MM.1S (cell line): ENCODE measurements at regions not wholly inside any gene's neighbourhood (a gene's known extent, or its start where the extent isn't known, plus 50 kb on each side); places are given as distances from the start of the nearest gene placed in this dataset.

ENCODE experiments used
- DNase-seq: peaks from one replicate; pipeline ENCODE4 v3.0.0-alpha.2; 2015
- H2AFZ ChIP-seq: fragments of 300-600 bp; sonication (generic); 2 replicates; pipeline ENCODE4 v1.6.0; 2016; ENCODE audit warnings: antibody characterized with exemption, low read length
- H3F3A ChIP-seq: fragments of 300-600 bp; sonication (generic); 2 replicates; pipeline ENCODE4 v1.6.1; 2016; ENCODE audit warnings: mild to moderate bottlenecking, antibody characterized with exemption, low read length, moderate library complexity, mixed read lengths; ENCODE audit not compliant: insufficient read depth
- H3K27ac ChIP-seq: fragments of 300-600 bp; sonication (generic); 2 replicates; pipeline ENCODE4 v1.5.1; 2016; ENCODE audit warnings: mild to moderate bottlenecking, low read length
- H3K27me3 ChIP-seq: fragments of 300-600 bp; sonication (generic); replicated peaks from 2 replicates; pipeline ENCODE4 v1.6.0; 2016; ENCODE audit warnings: low read length; ENCODE audit not compliant: insufficient read depth
- H3K36me3 ChIP-seq: fragments of 300-600 bp; sonication (generic); replicated peaks from 2 replicates; pipeline ENCODE4 v1.6.1; 2016; ENCODE audit warnings: mild to moderate bottlenecking, low read length, mixed read lengths; ENCODE audit not compliant: insufficient read depth
- H3K4me1 ChIP-seq: fragments of 300-600 bp; sonication (generic); 2 replicates; pipeline ENCODE4 v1.6.1; 2016; ENCODE audit warnings: low read length, mixed read lengths
- H3K4me2 ChIP-seq: fragments of 300-600 bp; sonication (generic); 2 replicates; pipeline ENCODE4 v1.6.0; 2016; ENCODE audit warnings: low read depth, low read length
- H3K4me3 ChIP-seq: fragments of 300-600 bp; sonication (generic); 2 replicates; pipeline ENCODE4 v1.5.1; 2016; ENCODE audit warnings: low read length, mixed read lengths
- H3K79me2 ChIP-seq: fragments of 300-600 bp; sonication (generic); 2 replicates; pipeline ENCODE4 v1.6.1; 2016; ENCODE audit warnings: mixed run types, low read length, mixed read lengths
- H3K9ac ChIP-seq: fragments of 300-600 bp; sonication (generic); 2 replicates; pipeline ENCODE4 v1.6.1; 2016; ENCODE audit warnings: low read length, mixed read lengths
- H3K9me2 ChIP-seq: fragments of 300-600 bp; sonication (generic); replicated peaks from 2 replicates; pipeline ENCODE4 v1.6.1; 2016; ENCODE audit warnings: mild to moderate bottlenecking, low read length, mixed read lengths; ENCODE audit not compliant: insufficient read depth
- H3K9me3 ChIP-seq: fragments of 300-600 bp; sonication (generic); replicated peaks from 2 replicates; pipeline ENCODE4 v1.6.1; 2016; ENCODE audit warnings: mild to moderate bottlenecking, low read length, mixed read lengths; ENCODE audit not compliant: insufficient read depth
- H4K20me1 ChIP-seq: fragments of 300-600 bp; sonication (generic); 2 replicates; pipeline ENCODE4 v1.6.1; 2016; ENCODE audit warnings: mild to moderate bottlenecking, low read length, moderate library complexity, mixed read lengths; ENCODE audit not compliant: insufficient read depth
- EZH2 ChIP-seq: fragments of 300-600 bp; sonication (generic); optimal IDR thresholded peaks from 2 replicates; pipeline ENCODE3; 2017; ENCODE audit warnings: low read depth, mild to moderate bottlenecking, antibody characterized with exemption, low read length, mixed read lengths
- EZH2phosphoT487 ChIP-seq: fragments of 300-600 bp; sonication (generic); IDR thresholded peaks from 2 replicates; pipeline ENCODE4 v1.6.1; 2018; ENCODE audit warnings: antibody characterized with exemption, low read length
- TF ChIP-seq, protein P1 (sequence below): fragments of 300-600 bp; sonication (generic); IDR thresholded peaks from 2 replicates; pipeline ENCODE4 v1.5.1; 2016; ENCODE audit warnings: antibody characterized with exemption, low read length, mixed read lengths

DNA sequence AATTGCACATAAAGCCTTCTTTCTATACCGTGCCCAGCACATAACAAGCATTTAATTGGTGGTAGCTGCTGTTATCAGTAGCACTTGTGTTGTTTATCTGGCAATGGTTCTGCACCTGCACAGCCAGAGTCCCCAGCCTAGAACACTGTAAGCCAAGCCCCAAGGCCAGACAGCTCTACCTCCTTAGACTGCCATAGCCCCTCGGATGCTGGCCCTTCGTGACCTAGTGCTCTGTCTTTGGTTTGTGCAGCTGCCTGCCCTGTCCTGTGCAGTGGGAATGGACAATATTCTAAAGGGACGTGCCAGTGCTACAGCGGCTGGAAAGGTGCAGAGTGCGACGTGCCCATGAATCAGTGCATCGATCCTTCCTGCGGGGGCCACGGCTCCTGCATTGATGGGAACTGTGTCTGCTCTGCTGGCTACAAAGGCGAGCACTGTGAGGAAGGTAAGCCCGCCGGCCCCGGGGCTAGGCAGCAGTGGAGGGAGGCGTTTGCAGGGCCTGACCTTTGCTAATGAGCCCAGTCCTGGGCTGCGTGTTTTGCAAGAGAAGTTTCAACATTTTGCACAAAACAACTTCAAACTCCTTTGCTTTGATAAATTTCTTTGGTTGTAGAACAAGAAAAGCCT is 173.3 kb upstream of the WWC1 start:
- Histone ChIP-seq H2AFZ (no peak overlapping the region), H3K27me3 (peaks cover 40% of the 10 kb centered on the region), H3K36me3 (no peaks in the 10 kb centered on the region), H3K27ac (no peak overlapping the region), H3K9me2 (no peaks in the 10 kb centered on the region), H3K4me1 (peaks cover 10% of the 10 kb centered on the region), H4K20me1 (no peaks in the 10 kb centered on the region), H3F3A (no peaks in the 10 kb centered on the region), H3K4me3 (no peak overlapping the region), H3K9ac (no peak overlapping the region), H3K9me3 (no peaks in the 10 kb centered on the region), H3K4me2 (no peak overlapping the region), H3K79me2 (no peaks in the 10 kb centered on the region)
- no peak for DNase-seq
- no peak for TF ChIP-seq EZH2phosphoT487
- TF ChIP-seq, protein P1, sequence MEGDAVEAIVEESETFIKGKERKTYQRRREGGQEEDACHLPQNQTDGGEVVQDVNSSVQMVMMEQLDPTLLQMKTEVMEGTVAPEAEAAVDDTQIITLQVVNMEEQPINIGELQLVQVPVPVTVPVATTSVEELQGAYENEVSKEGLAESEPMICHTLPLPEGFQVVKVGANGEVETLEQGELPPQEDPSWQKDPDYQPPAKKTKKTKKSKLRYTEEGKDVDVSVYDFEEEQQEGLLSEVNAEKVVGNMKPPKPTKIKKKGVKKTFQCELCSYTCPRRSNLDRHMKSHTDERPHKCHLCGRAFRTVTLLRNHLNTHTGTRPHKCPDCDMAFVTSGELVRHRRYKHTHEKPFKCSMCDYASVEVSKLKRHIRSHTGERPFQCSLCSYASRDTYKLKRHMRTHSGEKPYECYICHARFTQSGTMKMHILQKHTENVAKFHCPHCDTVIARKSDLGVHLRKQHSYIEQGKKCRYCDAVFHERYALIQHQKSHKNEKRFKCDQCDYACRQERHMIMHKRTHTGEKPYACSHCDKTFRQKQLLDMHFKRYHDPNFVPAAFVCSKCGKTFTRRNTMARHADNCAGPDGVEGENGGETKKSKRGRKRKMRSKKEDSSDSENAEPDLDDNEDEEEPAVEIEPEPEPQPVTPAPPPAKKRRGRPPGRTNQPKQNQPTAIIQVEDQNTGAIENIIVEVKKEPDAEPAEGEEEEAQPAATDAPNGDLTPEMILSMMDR: no peak
- TF ChIP-seq EZH2: no peak

DNA sequence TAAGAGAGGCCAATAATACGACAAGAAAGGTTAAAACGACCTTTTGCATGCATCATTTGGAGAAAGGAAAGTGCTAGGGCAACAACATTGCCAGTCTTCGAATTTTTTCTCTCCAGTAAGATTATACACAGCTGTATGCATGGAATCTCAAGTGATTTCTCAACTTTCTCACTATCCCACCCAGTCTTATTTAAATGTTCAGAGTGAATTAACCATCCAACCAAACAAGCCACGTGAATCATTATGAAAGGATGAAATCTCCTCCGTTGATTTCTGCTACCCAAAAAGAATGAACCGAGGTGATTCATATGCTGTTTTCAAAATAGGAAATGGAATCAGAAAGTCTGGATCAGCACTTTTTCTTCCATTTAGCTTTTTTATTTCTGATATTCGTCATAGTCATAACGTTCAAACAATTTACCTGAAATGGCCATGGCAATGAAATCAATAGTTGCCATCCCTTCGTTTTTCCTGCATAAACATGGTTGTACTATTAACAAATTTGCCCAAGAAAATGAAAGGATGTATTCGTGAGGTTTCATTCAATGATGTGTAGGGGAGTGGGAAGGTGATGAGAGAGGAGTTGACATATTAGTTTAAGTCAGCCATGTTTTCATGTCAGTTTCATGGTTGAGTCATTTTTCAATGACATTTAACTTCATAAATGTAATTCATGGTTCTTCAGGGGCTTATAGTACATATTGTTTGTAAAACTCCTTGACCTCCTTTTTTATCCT is 170.9 kb upstream of the WWC1 start:
- Histone ChIP-seq H3K4me1 (peaks cover 26% of the 10 kb centered on the region), H3K36me3 (no peaks in the 10 kb centered on the region), H3K4me2 (no peak overlapping the region), H3K9ac (no peak overlapping the region), H2AFZ (no peak overlapping the region), H3K9me2 (no peaks in the 10 kb centered on the region), H3K79me2 (no peaks in the 10 kb centered on the region), H3K27ac (no peak overlapping the region), H4K20me1 (no peaks in the 10 kb centered on the region), H3F3A (peaks cover 7% of the 10 kb centered on the region; the same call in 1 of the 2 replicates), H3K9me3 (no peaks in the 10 kb centered on the region), H3K27me3 (peaks cover 59% of the 10 kb centered on the region), H3K4me3 (no peak overlapping the region)
- TF ChIP-seq EZH2: no peak
- TF ChIP-seq, protein P1: no peak
- TF ChIP-seq EZH2phosphoT487: no peak
- no peak for DNase-seq

DNA sequence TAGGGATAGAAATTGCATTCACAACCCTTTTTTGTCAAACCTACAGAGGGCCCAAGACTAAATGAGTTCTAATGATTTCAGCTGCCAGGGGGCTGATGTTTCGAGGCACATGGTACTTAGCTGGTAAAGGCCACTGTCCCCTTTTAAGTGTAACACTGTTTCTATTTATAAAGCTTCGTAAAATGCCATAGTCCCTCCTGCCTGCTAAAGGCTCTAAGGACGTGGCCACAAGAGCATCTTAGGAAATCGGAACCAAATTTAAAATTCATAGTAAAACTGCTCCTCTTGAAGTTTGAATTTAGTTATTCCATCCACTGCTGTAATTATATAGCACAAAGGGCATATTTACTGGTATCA is 170.3 kb upstream of the WWC1 start:
- no peak for DNase-seq
- TF ChIP-seq, protein P1: no peak
- TF ChIP-seq EZH2phosphoT487 (no peak), EZH2 (no peak)
- Histone ChIP-seq H3K4me2 (no peak overlapping the region), H3K79me2 (no peaks in the 10 kb centered on the region), H4K20me1 (no peaks in the 10 kb centered on the region), H3K4me1 (peaks cover 26% of the 10 kb centered on the region), H3K27me3 (peaks cover 65% of the 10 kb centered on the region), H2AFZ (no peak overlapping the region), H3F3A (peaks cover 7% of the 10 kb centered on the region; the same call in 1 of the 2 replicates), H3K4me3 (no peak overlapping the region), H3K9ac (no peak overlapping the region), H3K27ac (no peak overlapping the region), H3K9me3 (no peaks in the 10 kb centered on the region), H3K9me2 (no peaks in the 10 kb centered on the region), H3K36me3 (no peaks in the 10 kb centered on the region)
